ENCODE measurements at regions not wholly inside any gene's neighbourhood (a gene's known extent, or its start where the extent isn't known, plus 50 kb on each side); places are given as distances from the start of the nearest gene placed in this dataset.

DNA sequence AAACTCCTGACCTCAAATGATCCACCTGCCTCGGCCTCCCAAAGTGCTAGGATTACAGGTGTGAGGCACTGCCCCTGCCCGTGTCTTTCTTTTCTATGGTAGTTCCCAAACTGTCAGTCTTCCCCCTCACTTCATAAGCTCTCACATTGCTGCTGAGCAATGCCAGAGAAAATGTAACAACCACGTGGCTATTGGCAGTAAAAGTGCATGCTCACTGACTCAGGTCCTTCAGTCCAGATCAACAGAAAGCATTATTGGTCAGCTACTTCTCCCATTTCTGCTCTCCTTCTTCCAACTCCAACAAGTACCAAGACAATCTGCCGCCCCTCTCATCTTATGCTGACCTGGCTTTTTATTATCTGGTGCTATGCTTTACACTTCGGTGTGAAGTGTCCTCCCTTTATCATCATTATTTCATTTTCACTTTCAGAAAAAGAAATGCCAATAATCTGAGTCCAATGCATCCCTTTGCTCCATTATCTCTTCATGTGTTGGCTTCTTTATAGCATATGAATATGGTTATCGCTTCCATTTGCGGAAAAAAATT is 133.8 kb upstream of the UGT8 start:
- TF ChIP-seq, protein P1, sequence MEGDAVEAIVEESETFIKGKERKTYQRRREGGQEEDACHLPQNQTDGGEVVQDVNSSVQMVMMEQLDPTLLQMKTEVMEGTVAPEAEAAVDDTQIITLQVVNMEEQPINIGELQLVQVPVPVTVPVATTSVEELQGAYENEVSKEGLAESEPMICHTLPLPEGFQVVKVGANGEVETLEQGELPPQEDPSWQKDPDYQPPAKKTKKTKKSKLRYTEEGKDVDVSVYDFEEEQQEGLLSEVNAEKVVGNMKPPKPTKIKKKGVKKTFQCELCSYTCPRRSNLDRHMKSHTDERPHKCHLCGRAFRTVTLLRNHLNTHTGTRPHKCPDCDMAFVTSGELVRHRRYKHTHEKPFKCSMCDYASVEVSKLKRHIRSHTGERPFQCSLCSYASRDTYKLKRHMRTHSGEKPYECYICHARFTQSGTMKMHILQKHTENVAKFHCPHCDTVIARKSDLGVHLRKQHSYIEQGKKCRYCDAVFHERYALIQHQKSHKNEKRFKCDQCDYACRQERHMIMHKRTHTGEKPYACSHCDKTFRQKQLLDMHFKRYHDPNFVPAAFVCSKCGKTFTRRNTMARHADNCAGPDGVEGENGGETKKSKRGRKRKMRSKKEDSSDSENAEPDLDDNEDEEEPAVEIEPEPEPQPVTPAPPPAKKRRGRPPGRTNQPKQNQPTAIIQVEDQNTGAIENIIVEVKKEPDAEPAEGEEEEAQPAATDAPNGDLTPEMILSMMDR (IDR thresholded peaks at IDR 0.05; ENCODE audit: low read depth, low read length): no peak
- TF ChIP-seq POLR2A (IDR thresholded peaks at IDR 0.05; ENCODE audit: extremely low read depth, insufficient read length): no peak
